CD4-positive, alpha-beta T cell treated with Interleukin-6 for 4 hours (primary cell): ENCODE measurements at regions not wholly inside any gene's neighbourhood (a gene's known extent, or its start where the extent isn't known, plus 50 kb on each side); places are given as distances from the start of the nearest gene placed in this dataset.
"Not testable (repeated sequence)": the region's sequence is repeated elsewhere in the genome, so short reads cannot be mapped to it uniquely, and the experiment has no call there.

Experiments used
- DNase-seq: peaks from one replicate; pipeline ENCODE4 v3.0.0-alpha.2; 2020; ENCODE audit warnings: mixed read lengths

DNA sequence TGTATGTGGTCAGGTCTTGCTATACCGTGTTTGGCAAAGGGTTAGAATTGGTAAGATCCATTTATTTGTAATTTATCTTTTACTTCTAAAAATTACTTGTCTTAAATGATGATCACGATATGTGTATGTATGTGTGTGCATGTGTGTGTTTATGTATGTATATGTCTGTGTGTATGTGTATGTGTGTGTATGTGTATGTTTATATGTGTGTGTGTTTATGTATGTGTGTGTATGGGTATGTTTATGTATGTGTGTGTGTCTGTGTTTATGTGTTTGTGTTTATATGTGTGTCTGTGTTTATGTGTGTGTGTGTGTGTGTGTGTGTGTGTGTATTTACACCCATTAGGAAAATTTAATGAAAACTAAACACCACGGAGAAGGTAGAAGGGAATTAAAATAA is 176.9 kb upstream of the FZD8 start:
- no peak for DNase-seq

DNA sequence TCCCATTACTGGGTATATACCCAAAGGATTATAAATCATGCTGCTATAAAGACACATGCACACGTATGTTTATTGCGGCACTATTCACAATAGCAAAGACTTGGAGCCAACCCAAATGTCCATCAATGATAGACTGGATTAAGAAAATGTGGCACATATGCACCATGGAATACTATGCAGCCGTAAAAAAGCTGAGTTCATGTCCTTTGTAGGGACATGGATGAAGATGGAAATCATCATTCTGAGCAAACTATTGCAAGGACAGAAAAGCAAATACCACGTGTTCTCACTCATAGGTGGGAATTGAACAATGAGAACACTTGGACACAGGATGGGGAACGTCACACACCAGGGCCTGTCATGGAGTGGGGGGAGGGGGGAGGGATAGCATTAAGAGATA is 175.0 kb upstream of the FZD8 start:
- DNase-seq, result not testable (repeated sequence)

DNA sequence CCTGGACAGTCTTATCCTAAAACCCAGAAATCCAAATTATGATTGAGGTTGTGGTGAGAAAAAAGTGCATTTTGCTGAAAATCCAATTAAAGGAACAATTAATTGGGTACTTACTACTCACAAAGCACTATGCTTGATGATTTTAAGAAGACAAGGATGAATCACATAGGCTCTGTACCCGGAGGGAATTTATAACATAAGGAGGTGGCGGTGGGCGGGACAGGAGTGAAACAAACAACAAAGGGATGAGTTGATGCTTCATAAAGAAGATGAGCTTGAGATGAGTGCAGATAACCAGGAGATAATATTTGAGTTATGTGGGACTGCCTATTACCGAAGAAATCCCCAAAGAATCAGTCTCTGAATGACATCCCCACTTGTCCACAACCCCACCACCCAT is 171.1 kb upstream of the FZD8 start:
- no peak for DNase-seq

DNA sequence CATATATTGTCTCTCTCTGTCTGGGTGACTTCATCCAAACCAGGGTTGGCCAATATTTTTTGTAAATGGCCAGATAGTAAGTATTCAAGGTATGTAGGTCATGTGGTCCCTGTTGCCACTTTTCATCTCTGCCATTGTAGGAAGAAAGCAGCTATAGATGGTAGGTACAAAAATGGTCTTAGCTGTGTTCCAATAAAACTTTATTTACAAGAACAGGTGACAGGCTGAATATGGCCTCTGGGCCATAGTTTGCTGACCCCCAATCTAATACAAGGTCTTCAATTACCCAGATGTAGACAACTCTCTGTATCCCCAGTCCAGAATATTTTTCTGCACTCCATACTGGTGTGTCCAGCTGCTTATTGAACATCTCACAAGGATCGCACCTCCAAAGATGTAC is 166.2 kb upstream of the FZD8 start:
- no peak for DNase-seq

DNA sequence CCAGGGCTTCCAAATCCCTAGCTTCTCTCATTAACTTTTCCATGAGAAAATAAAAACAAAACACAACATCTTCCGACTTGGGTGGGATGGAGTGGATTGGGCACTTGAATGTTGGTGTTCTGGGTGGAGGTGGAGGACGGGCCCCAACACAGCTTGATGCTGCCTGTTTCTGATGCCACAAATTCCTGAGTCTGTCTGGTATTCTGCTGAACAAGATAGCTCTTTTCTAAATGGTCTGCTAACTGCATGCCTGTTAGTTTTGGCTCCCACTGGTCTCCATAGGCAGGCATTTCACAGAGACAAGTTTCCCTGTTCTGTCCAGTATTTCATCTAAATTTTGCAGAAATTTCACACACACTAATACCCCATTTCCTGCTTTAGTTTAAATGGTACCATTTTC is 160.9 kb upstream of the FZD8 start:
- no peak for DNase-seq

DNA sequence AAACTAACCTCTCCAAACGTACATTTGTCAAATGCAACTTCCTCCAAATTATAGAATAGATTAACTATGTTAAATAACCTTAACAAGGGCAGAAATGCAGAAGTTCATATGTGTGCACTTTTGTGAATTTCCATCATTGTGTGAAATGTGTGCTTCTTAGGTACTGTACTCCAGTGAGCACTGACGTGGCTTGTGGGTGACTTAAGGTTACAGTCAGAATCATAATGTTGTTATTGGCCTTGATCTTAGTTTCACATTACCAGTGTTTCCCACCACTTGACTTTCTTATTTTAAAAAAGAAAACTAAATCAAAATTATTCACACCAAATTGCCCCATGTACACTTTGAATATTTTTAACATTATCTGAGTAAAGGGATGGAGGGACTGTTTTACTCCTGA is 155.1 kb upstream of the FZD8 start:
- no peak for DNase-seq

DNA sequence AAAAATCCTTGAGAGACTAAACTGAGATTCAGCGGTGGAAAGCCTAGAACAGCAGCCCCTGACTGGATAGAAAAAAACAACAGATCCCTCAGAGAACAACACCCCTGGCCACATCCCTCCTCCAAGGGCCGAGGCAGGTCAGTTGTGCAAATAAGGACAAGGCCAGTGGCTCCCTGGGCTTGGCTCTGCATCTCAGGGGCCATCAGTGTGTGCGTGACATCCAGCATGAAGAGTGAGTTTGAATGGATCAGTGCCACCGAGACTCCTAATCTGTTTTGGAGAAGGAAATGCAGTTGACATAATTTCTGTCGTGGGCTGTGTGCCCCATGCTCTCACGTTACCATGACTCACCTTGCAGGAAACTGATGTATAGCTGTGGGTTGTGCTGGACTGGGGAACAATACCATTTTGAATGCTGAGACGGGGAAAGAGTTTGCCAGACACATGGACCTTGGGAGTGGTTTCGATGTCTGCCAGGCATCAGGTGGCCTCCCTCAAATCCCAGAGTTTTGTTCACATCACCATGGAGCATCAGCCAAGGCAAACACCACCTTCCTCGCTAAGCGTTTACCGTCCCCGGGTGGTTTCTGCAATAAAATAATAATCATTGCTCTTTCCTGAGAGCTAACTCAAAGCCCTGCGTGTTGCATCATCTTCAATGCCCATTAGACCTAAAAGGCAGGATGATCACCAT is 153.2 kb upstream of the FZD8 start:
- DNase-seq, result no peak

DNA sequence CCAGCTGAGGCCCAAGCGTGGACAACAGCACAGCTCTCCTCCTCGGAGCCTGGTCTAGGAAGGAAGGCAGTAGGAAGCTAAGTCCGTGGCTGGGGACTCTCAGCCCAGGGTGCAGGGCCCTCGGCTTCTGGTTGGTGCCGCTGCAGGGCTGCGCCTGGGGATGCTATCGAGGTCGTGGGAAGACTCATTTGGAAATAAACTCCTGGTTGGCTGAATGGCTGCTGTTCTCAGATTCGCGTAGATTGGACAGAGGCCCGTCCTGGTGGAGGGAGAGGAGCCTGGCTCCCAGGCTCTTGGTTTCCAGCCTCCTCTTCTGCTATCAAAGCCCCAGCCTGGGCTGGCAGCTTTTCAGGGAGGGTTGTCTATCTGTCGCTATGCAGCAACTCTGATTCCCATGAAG is 152.6 kb upstream of the FZD8 start:
- DNase-seq, result no peak

DNA sequence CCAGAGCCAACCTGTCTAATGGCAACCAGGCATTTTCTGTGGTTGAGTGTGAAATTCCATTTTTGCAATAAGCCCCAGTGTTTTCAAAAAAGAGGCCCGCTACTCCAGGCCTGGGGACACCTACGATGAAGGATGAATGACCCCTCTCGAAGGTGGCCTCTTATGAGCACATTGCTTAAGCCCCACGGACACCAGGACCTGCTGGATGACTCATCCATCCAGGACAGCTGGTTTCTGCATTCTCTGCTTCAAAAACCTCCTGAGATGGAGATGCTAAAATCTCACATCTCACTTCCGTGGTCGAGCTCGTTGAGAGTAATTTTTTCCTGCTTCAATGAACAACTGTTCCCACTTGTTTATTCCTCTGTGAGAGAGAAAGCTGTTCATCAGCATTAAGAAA is 150.2 kb upstream of the FZD8 start:
- DNase-seq, result no peak

DNA sequence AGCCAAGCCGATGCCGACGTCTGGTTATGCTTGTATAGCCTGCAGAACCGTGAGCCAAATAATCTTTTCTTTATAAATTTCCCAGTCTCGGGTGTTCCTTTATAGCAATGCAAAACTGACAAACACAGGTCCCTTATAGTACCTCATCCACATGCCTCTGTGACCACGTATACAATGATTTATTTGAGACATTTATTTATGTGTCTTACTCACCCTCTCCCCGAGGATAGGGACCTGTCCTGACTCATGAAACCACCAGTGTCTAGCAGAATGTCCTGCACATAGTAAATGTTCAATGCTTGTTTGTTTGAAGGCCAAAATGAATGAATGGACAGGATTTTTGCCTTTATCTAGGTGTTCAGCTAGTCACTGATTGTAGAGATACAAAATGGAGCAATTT is 147.9 kb upstream of the FZD8 start:
- DNase-seq, result no peak

DNA sequence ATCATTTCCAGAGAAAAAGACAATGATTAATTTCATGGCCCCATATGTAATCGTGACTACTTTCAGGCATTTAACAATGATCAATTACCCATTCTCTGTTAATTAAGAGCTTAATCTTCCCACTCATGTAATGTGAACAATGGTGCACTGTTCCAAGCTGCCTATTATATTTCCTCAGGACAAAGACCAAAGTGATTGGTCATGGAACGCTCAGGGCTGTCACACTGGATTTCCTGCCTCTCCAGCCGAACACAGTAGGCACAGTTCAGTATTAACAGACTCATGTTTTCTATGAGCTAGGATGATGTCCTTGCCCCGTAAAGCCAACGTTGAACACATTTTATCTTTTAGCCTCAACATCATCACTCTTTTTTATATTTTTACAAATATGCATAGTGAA is 142.7 kb upstream of the FZD8 start:
- no peak for DNase-seq

DNA sequence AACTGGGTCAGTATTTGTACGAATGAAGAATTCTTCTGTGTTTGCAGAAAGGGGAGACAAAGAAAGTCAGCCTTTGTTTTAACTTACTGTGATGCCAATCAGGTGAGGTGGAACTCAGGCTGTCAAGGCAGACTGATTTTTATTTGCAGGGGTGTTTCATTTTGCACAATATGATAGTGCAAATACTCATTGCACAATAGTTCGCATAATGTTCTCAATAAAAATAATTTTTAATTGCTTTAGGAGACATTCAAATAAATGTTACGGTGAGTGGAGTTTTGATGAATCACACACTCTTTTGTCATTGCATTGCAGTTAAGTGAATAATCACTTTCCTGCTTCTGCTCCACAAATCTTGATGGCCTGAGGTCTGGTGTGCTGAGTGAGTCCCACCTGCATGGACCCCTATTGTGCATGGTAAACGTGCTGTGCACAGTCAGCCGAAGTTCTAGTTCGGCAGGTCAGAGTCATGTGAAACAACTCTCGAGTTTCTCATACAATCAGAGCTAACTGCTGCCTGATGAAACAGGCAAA is 141.3 kb upstream of the FZD8 start:
- DNase-seq, result no peak

DNA sequence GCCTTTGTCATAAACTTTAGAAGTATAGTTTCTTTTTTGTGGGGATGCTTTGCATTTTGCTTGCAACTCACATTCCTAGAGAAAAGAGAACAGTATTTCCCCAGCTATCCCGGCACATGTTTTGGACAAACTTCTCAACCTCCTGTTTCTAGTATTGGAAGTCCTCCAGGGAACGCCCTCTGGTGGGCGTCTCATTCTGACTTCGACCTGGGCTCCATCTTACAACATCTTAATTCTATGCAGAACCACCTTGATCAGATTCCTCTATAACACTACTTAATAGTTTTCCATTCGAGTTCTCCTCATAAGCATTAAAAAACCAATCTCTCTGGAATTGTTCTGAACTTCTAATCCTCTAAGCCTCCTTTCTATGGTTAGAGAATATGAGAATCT is 139.5 kb upstream of the FZD8 start:
- peak; percentile 4 for DNase-seq

DNA sequence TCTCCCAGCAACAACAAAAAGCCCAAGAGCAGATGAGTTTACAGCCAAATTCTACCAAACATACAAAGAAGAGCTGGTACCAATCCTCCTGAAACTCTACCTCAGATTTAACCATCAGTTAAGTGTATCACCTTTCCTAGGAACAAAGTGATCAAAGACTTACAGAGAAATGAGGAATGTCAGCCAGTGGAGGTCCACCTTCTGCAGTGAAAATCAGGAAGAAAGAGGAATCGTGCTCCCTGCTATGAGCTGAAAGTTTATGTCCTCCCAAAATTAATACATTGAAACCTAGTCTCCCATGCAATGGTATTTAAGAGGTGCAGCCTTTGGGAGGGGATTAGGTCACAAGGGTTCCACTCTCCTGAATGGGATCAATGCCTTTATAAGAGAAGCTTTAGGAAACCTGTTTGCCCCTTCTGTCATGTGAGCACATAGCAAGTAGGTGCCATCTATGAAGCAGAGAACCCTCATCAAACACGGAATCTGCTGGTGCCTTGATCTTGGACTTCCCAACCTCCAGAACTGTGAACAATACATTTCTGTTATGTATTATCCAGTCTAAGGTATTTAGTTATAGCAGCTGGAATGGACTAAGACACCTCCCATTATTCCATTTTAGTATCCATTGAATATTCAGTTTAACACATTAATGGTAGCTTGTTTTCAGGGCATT is 139.0 kb upstream of the FZD8 start:
- DNase-seq, result no peak

DNA sequence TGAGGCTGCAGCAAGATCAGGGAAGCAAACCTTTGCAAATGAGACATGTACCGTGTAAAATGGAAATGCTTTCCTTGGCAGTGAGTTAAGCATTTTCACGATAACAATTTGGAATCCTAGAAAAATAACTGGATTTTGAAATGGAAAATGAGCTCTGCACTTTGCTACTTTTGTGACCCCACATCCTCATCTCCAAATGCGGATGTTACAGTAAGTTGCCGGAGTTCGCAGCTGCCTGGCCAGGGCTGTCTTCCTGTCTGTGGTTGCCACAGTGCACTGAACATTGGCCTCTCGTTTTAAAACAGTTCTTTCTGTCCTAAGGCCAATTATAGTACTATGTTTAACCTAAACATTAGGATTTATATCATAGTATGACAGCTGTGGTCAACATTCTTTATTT is 136.2 kb upstream of the FZD8 start:
- DNase-seq, result no peak

DNA sequence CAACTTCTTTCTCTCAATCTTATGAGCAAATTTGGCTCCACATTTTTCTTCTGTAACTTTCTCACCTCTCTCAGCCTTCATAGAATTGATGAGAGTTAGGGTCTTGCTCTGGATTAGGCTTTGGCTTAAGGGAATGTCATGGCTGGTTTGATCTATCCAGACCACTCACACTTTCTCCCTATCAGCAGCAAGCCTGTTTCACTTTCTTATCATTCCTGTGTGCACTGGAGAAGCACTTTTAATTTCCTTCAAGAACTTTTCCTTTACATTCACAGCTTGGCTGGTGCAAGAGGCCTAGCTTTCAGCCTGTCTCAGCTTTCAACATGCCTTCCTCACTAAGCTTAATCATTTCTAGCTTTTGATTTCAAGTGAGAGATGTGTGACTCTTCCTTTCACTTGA is 134.5 kb upstream of the FZD8 start:
- not testable (repeated sequence) for DNase-seq

DNA sequence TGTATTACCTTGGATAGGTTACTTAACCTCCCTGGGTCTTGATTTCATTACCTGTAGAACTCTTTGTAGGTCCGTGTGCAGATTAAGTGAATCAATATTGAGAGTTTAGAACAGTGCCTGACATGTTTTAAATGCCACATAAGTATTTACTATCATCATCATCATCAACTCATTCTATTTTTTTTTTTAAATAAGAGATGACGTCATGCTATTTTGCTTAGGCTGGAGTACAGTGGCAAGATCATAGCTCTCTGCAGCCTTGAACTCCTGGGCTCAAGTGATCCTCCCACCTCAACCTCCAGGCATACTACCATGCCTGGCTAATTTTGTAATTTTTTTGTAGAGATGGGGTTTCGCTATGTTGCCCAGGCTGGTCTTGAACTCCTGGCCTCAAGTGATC is 132.0 kb upstream of the FZD8 start:
- DNase-seq, result no peak

DNA sequence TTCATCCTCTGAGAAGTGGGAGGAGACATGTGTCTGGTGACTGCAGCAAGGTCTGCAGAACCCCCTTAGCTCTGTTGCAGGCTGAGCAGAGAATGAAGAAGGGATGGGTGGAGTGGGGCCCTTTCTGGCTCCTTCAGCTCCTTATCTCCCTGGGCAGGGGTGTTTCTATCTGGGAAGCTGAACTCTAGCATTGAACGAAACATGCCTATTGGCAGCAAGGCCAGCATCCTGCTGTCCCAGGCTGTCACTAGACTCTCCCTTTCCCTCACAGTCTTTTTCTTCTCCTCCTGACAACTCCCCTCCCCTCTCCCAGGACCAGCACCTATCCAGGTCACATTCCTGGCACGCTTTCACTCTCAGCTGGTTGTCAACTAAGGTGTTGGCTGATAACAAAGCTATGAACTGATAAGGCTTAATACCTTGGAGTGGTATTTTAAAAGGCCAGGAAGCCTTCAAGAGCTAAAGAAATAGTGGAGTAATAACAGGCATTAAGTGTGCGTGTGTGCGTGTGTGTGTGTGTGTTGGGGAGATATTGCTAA is 128.8 kb upstream of the FZD8 start:
- no peak for DNase-seq

DNA sequence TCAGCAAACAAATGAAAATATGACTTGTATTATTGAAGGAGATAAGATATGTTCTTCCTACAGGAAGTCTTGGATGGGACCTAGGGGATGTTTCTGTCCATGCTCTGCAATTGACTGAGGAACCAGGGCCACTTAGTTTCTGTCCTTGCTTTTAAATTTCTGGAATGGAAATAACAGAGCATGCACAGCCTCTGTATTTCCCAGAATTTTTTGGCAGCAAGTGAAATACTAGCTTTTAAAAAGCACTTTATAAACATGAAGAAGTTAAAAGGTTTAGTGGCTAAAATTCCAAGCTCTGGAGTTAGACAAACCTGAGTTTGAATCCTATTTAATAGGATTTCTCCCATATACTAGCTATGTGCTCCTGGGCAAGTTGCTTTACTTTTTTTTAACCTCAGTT is 127.7 kb upstream of the FZD8 start:
- DNase-seq, result no peak

DNA sequence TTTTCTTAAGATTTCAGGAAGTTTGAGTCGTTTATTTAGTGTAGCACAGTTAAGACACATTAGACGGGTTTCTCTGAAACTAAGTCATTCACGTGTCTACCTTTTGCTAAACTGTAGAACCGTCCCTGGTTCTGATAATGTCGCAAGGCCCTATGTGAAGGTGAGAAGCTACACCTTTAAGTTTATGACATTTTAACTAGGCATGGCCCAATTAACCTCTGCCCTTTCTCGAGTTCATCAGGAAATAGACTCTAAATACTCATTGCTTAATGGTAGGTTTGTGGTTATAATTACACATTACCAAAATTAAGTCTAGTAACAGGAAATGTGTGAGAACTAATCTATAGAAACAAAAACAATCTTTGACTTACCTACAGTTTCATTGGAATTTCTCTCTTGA is 126.6 kb upstream of the FZD8 start:
- no peak for DNase-seq

DNA sequence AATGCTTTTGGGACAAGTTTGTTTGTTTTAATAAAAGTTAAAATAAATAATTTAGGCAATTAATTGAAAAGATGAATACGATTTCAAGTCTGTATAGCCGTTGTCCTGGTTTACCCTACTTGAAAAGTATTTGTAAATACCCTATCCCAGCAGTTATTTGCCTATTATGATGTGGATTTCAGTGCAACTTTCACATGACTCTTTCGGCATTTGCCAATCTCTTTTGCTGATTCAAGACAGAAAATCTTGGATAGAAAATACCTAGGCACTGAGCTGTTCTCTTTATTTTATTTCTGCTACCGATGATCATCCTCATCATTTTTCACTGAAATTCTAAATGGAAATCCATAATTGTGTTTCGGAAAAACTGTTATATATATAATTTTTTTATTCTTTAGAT is 125.9 kb upstream of the FZD8 start:
- DNase-seq, result no peak

DNA sequence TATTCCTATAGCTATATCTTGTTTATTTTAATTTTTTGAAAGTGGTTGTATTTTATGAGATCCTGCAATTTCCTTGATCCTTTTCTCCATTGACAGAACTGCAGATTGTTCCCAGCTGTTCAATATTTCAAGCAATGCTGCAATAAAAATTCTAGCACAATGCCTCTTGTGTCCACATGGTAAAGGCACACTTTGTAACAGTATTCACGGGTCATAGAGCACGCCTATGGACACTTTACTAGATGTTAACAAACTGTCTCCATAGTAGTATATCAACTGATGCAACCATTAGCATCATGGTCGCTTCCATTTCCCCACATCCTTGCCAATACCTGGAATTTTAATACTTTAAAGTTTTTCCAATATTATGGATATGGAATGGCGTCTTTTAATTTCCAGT is 123.9 kb upstream of the FZD8 start:
- no peak for DNase-seq

DNA sequence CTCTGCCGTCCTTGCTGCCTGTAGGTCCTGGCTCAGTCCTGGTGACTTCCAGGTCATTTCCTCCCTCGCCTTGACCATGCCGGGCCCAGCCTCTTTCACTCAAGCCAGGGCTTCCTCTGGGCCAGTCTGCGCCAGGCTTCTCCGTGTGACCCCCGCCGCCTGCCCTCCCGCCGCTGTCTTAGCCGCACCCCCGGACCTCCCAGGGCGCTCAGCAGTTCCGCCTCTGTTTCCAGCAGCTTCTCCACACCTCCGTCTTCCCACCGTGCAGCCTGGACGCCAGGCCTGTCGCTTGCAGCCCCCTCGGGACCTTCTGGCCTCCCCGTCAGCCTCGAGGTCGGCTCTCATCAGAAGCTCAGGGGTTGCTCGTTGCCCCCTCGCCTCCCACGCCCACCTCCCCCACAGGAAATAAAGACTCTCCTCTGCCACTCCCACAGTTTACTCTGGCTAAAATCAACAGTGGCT is 123.0 kb upstream of the FZD8 start:
- no peak for DNase-seq

DNA sequence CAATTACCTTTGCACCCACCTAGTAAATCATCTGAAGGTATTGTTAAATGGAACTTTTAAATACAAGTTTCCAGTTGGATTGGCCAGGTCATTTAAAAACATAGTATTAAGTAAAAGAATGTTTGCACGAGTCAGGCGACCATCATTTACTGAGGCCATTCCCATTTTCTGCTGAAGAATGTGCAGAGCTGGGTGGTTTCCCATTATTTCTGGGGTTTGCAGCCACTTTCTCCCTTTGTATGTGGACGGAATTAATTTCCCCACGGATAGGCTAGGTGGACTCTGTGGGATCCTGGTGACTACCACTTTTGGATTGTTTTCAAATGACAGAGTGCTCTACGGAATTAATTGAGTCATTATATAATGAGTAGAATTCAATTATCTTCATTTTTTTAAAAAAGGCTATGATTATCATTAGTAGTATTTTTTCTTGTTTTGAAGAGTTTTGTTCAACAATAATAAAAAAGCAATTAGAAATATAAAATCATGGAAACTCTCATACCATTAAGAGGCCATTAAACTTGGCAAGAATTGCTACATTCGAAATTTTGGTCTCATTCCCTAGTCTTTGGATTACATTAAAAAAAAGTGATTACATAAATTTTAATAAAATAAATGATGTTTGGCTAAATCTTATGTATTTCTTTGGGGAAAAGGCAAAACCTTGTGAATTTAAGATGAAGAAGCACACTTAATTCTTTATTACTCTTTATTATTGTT is 120.4 kb upstream of the FZD8 start:
- no peak for DNase-seq
